ENCODE measurements at regions not wholly inside any gene's neighbourhood (a gene's known extent, or its start where the extent isn't known, plus 50 kb on each side); places are given as distances from the start of the nearest gene placed in this dataset.
A peak's percentile ranks its signal among the peaks of the same experiment; 100 is the strongest.

DNA sequence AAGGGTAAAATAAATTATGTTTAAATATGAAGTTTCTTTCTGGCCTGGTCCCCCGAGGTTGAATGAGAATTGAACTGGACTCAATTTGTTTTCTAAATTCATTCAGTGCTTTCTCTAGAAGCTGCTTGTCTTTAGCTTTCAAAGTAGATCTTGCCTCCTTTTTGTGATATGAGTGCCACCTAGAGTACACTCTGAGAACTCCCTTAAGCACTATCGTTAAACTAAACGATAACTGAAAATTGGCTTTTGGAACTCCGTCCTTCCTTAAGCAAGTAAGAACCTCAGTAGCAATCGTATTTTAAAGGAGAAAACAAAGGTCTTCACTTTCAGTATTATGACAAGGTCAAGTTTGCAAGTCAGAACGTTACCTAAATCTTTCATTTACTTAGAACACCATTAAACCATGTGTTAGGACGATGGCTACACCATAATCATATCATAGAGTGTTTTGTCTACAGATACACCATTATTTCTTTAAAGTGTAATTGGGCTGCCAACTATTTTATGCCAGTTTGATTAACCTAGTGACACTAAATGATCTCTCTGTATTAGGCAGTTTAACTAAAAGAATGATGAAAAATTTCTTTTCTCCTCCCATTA is 364.8 kb downstream of the SNAPC1 start:
- DNase-seq = no peak
- peaks cover 0 to 82% (median 19%) of the 10 kb centered on the region in 9 donors for H3K27me3 ChIP-seq
- ATAC-seq = peak in 3 of 4 donors; percentile 47 to 69 (median 54)
- H3K27ac ChIP-seq = no peak overlapping the region
- H3K4me3 ChIP-seq = no peak overlapping the region
- H3K36me3 ChIP-seq = no peaks in the 10 kb centered on the region
- 12 to 14% (median 13%) methylated on average over 7 of the region's 7 CpGs for WGBS, 4 donors
- intact Hi-C loops (cut with DNase I) = loop anchor here (1.0 to 10.0 kb wide), 9 partner anchors 232 to 860 kb away; no protein-coding TSS in a partner anchor
- H3K4me1 ChIP-seq = no peaks in the 10 kb centered on the region
- H3K9me3 ChIP-seq = no peaks in the 10 kb centered on the region
- TF ChIP-seq POLR2A (IDR thresholded peaks at IDR 0.05) (no peak), CTCF (IDR thresholded peaks at IDR 0.05) (peak; percentile 50 to 77 (median 70))

DNA sequence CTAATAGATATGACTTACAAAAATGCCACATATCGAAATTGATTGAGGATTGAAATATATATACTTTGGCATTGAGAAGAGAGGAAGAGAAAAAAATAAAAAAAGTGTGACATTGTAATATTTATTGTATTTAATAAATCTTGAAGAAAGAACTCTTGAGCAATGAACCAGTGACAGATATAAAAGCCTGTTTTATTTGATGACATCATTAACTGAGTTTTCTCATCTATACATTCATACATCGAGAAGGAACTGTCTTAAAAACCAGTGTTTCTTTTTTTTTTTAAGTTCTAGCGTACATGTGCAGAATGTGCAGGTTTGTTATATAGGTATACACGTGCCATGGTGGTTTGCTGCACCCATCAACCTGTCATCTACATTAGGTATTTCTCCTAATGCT is 368.2 kb downstream of the SNAPC1 start:
- ATAC-seq = no peak
- WGBS, 4 donors = 73 to 76% (median 73%) methylated on average over 4 of the region's 4 CpGs
- intact Hi-C loops (cut with DNase I) = no loop called here

GRCh38 chr14:62133776-62134550 is 371.7 kb downstream of the SNAPC1 start:
- peaks cover 0 to 30% (median 0%) of the 10 kb centered on the region in 9 donors for H3K27me3 ChIP-seq
- WGBS, 4 donors = 44 to 65% (median 48%) methylated on average over 1 of the region's 1 CpG

More for the DNA sequence above, 368.2 kb downstream of the SNAPC1 start:
- Histone ChIP-seq H3K4me3 (no peak overlapping the region), H3K4me1 (no peaks in the 10 kb centered on the region), H3K27me3 (peaks cover 0 to 51% (median 0%) of the 10 kb centered on the region in 9 donors), H3K9me3 (no peaks in the 10 kb centered on the region), H3K27ac (no peak overlapping the region), H3K36me3 (no peaks in the 10 kb centered on the region)
- TF ChIP-seq CTCF (IDR thresholded peaks at IDR 0.05) (no peak), POLR2A (IDR thresholded peaks at IDR 0.05) (no peak)
- no peak for DNase-seq

More at GRCh38 chr14:62133776-62134550, 371.7 kb downstream of the SNAPC1 start:
- DNase-seq (no peak), ATAC-seq (no peak)
- no peak for TF ChIP-seq CTCF (IDR thresholded peaks at IDR 0.05)
- Histone ChIP-seq H3K36me3 (no peaks in the 10 kb centered on the region), H3K9me3 (no peaks in the 10 kb centered on the region), H3K4me3 (no peak overlapping the region), H3K27ac (no peak overlapping the region), H3K4me1 (no peaks in the 10 kb centered on the region)
- intact Hi-C loops (cut with DNase I) = no loop called here

All from heart left ventricle (tissue), 16 donors.